K562 (cell line): ENCODE measurements at regions not wholly inside any gene's neighbourhood (a gene's known extent, or its start where the extent isn't known, plus 50 kb on each side); places are given as distances from the start of the nearest gene placed in this dataset.

Source experiments
- ATAC-seq: fragments of 200-7000 bp; cut with Tn5 transposase; 3 replicates; pipeline ENCODE4 v1.9.1; 2020; ENCODE audit warnings: moderate library complexity
- BruUV-seq: library from RNA; stranded (reverse); fragments of 400-500 nt; replicated peaks from 2 replicates; lab custom pipeline; 2021; lab: Mats Ljungman, UMichigan
- CTCF ChIA-PET: fragments of 300-600 bp; formaldehyde crosslinking; extraction: SDS; loops from one replicate; lab custom pipeline; 2021; ENCODE audit warnings: low intra/inter-chr PET ratio; lab: Yijun Ruan, JAX
- POLR2A ChIA-PET: fragments of 300-600, 350-650 bp; sonication (Branson Sonifier 250); formaldehyde crosslinking; extraction: SDS; loops from one replicate; lab custom pipeline; 2021; ENCODE audit warnings: antibody characterized with exemption, inconsistent platforms; lab: Yijun Ruan, JAX
- DNase-seq, 4 experiments: peaks; one replicate each; pipeline versions ENCODE4 v3.0.0 to v3.0.0-alpha.2; 2011 to 2018; ENCODE audit warnings: low spot score in 3 of 4, mixed read lengths in 3 of 4; ENCODE audit errors: extremely low read depth in 1 of 4
- FAIRE-seq: peaks from 2 replicates; lab custom pipeline; 2011; peaks lifted over from hg19 to GRCh38; lab: Jason Lieb, UNC
- H2AFZ ChIP-seq: 2 replicates; pipeline ENCODE4 v1.6.0; 2011; ENCODE audit warnings: low read depth, low read length, control low read depth, inconsistent platforms
- H3K27ac ChIP-seq: fragments of 200-600 bp; 3 replicates; pipeline ENCODE4 v1.8.0; 2011; ENCODE audit warnings: low read depth, mild to moderate bottlenecking, control low read depth, inconsistent platforms, low read length, moderate library complexity, mixed read lengths; ENCODE audit errors: extremely low read depth
- H3K27me3 ChIP-seq, 2 experiments: fragments of 300-600 bp in 1 of 2; 2 replicates in 1 of 2; 3 replicates in 1 of 2; pipeline versions ENCODE4 v1.6.0 to v1.8.0; 2011; ENCODE audit warnings: inconsistent platforms in 2 of 2, low read length in 2 of 2, mild to moderate bottlenecking in 1 of 2, mixed read lengths in 1 of 2, moderate library complexity in 1 of 2; ENCODE audit not compliant: control insufficient read depth in 2 of 2, insufficient read depth in 2 of 2
- H3K36me3 ChIP-seq: fragments of 300-600 bp; 3 replicates; pipeline ENCODE4 v1.8.0; 2011; ENCODE audit warnings: mild to moderate bottlenecking, low read length, inconsistent platforms; ENCODE audit not compliant: control insufficient read depth, insufficient read depth
- H3K4me1 ChIP-seq, 2 experiments: fragments of 200-600 bp in 1 of 2; replicated peaks in 1 of 2; 2 replicates in 1 of 2; 3 replicates in 1 of 2; pipeline versions ENCODE4 v1.5.1 to v1.8.0; 2011; ENCODE audit warnings: inconsistent platforms in 2 of 2, low read length in 2 of 2, mild to moderate bottlenecking in 1 of 2, mixed read lengths in 1 of 2, moderate library complexity in 1 of 2; ENCODE audit not compliant: control insufficient read depth in 2 of 2, insufficient read depth in 2 of 2
- H3K4me2 ChIP-seq: 2 replicates; pipeline ENCODE4 v1.6.1; 2011; ENCODE audit warnings: low read length, control low read depth, inconsistent platforms, mixed read lengths; ENCODE audit not compliant: insufficient read depth
- H3K4me3 ChIP-seq: fragments of 200-600 bp; sonication (generic), shearing (Covaris generic); 2 replicates; pipeline ENCODE4 v1.5.1; 2016; ENCODE audit warnings: control low read depth, inconsistent platforms
- H3K79me2 ChIP-seq: fragments of 200-600 bp; 3 replicates; pipeline ENCODE4 v1.8.0; 2011; ENCODE audit warnings: low read length, inconsistent platforms; ENCODE audit not compliant: control insufficient read depth, insufficient read depth
- H3K9ac ChIP-seq, 2 experiments: 2 replicates each; pipeline versions ENCODE4 v1.6.0 to v1.6.1; 2011; ENCODE audit warnings: low read depth in 2 of 2, low read length in 2 of 2, control low read depth in 1 of 2, inconsistent platforms in 1 of 2, mild to moderate bottlenecking in 1 of 2, mixed read lengths in 1 of 2; ENCODE audit not compliant: insufficient read depth in 1 of 2
- H3K9me1 ChIP-seq: one replicate; pipeline ENCODE4 v1.6.0; 2011; ENCODE audit warnings: inconsistent platforms, mild to moderate bottlenecking, low read length, moderate library complexity; ENCODE audit not compliant: control insufficient read depth, insufficient read depth
- H3K9me3 ChIP-seq: replicated peaks from 2 replicates; pipeline ENCODE4 v1.5.1; 2011; ENCODE audit warnings: low read depth, low read length, inconsistent platforms; ENCODE audit not compliant: control insufficient read depth, insufficient read depth
- H4K20me1 ChIP-seq: replicated peaks from 2 replicates; pipeline ENCODE4 v1.6.1; 2011; ENCODE audit warnings: low read length, inconsistent platforms, mixed read lengths; ENCODE audit not compliant: control insufficient read depth, insufficient read depth
- IFI16 ChIP-seq: fragments of 250-450 bp; sonication (Bioruptor Pico); IDR thresholded peaks from 2 replicates; pipeline ENCODE4 v2.1.2; 2022; ENCODE audit warnings: mild to moderate bottlenecking, inconsistent platforms
- NR2C1 ChIP-seq, 2 experiments: fragments of 450-650 bp; IDR thresholded peaks; 2 replicates each; pipeline ENCODE4 v1.6.1; 2017; ENCODE audit warnings: mild to moderate bottlenecking in 2 of 2, antibody characterized with exemption in 1 of 2, inconsistent platforms in 1 of 2, missing compliant biosample characterization in 1 of 2, missing genetic modification characterization in 1 of 2
- SMAD2 ChIP-seq: fragments of 150-350 bp; IDR thresholded peaks from 2 replicates; pipeline ENCODE4 v1.6.1; 2014; ENCODE audit warnings: low read depth, mild to moderate bottlenecking, low read length
- SP1 ChIP-seq: sonication (generic); formaldehyde crosslinking; IDR thresholded peaks from 2 replicates; pipeline ENCODE4 v1.8.1; 2022; ENCODE audit warnings: mild to moderate bottlenecking, missing genetic modification reagents
- WHSC1 ChIP-seq: IDR thresholded peaks from one replicate; pipeline ENCODE4 v1.6.1; 2012; ENCODE audit warnings: low read length, control low read depth, inconsistent platforms
- ZNF253 ChIP-seq: fragments of 250-450 bp; sonication (Bioruptor Pico); conservative IDR thresholded peaks from 2 replicates; pipeline ENCODE4 v1.6.1; 2021; ENCODE audit warnings: mild to moderate bottlenecking
- ZNF431 ChIP-seq: sonication (generic); formaldehyde crosslinking; IDR thresholded peaks from 2 replicates; pipeline ENCODE4 v1.8.0; 2022; ENCODE audit warnings: mild to moderate bottlenecking, missing genetic modification reagents
- ZNF584 ChIP-seq: fragments of 200-800 bp; sonication (Bioruptor generic); IDR thresholded peaks from 2 replicates; pipeline ENCODE4 v1.6.1; 2016; ENCODE audit warnings: low read depth, mild to moderate bottlenecking, missing genetic modification characterization, missing compliant biosample characterization
- in situ Hi-C: fragments of 300-500 bp; cut with MboI; formaldehyde crosslinking; loops from 4 replicates; pipeline ENCODE4 v1.15.0; 2018; ENCODE audit warnings: inconsistent platforms, mixed read lengths
- intact Hi-C: fragments of 100-400 bp; cut with micrococcal nuclease; formaldehyde crosslinking; loops from 2 replicates; pipeline ENCODE4 v1.14.2; 2022
- TF ChIP-seq, protein P1 (sequence below): sonication (generic); formaldehyde crosslinking; IDR thresholded peaks from 2 replicates; pipeline ENCODE4 v1.8.0; 2022; ENCODE audit warnings: mild to moderate bottlenecking, missing genetic modification reagents
- TF ChIP-seq, protein P2 (sequence below), 3 experiments: IDR thresholded peaks in 2 of 3; conservative IDR thresholded peaks in 1 of 3; 2 replicates each; pipeline ENCODE4 v1.5.1; 2011 to 2012; ENCODE audit warnings: low read length in 3 of 3, mild to moderate bottlenecking in 3 of 3, control low read depth in 2 of 3, improper control_type of control experiment in 1 of 3, inconsistent platforms in 1 of 3, low read depth in 1 of 3, mixed read lengths in 1 of 3, moderate library complexity in 1 of 3; ENCODE audit not compliant: insufficient read depth in 2 of 3
- TF ChIP-seq, protein P3 (sequence below): IDR thresholded peaks from 2 replicates; pipeline ENCODE4 v1.6.1; 2014; ENCODE audit warnings: antibody characterized with exemption
- TF ChIP-seq, protein P4 (sequence below): fragments of 250-450 bp; sonication (Bioruptor Pico); IDR thresholded peaks from 2 replicates; pipeline ENCODE4 v1.5.0; 2021; ENCODE audit warnings: mild to moderate bottlenecking, borderline replicate concordance

DNA sequence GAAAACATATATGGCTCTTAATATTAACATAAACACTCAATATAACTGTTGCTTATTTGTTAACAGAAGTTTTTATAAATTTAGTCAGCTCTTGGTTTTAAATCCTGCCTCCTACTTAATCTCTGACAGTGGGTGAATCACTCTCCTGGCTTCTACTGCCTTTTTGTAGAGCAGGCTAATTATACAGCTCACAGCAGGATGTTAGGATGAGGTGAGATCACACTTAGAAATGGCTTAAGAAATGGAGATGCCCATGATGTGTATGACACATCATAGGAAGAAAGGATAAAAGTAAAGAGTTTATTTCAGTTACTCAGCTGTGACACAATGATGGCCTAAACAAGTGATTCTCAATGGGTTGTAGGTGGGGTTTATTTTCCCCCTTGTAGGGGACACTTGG, 345.6 kb downstream of the SPRY2 start:
- Histone ChIP-seq H3K9me1 (no peaks in the 10 kb centered on the region), H3K9ac (no peak overlapping the region), H3K9me3 (no peaks in the 10 kb centered on the region), H4K20me1 (no peaks in the 10 kb centered on the region), H3K4me3 (no peak overlapping the region), H3K4me1 (no peaks in the 10 kb centered on the region), H3K79me2 (no peaks in the 10 kb centered on the region)
- no TSS peak for BruUV-seq
- POLR2A ChIA-PET: no interaction called here
- FAIRE-seq: no peak
- TF ChIP-seq, protein P1, sequence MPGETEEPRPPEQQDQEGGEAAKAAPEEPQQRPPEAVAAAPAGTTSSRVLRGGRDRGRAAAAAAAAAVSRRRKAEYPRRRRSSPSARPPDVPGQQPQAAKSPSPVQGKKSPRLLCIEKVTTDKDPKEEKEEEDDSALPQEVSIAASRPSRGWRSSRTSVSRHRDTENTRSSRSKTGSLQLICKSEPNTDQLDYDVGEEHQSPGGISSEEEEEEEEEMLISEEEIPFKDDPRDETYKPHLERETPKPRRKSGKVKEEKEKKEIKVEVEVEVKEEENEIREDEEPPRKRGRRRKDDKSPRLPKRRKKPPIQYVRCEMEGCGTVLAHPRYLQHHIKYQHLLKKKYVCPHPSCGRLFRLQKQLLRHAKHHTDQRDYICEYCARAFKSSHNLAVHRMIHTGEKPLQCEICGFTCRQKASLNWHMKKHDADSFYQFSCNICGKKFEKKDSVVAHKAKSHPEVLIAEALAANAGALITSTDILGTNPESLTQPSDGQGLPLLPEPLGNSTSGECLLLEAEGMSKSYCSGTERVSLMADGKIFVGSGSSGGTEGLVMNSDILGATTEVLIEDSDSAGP (CRISPR knock-in tag): no peak
- no peak for TF ChIP-seq ZNF584 (CRISPR knock-in tag)
- TF ChIP-seq, protein P2, sequence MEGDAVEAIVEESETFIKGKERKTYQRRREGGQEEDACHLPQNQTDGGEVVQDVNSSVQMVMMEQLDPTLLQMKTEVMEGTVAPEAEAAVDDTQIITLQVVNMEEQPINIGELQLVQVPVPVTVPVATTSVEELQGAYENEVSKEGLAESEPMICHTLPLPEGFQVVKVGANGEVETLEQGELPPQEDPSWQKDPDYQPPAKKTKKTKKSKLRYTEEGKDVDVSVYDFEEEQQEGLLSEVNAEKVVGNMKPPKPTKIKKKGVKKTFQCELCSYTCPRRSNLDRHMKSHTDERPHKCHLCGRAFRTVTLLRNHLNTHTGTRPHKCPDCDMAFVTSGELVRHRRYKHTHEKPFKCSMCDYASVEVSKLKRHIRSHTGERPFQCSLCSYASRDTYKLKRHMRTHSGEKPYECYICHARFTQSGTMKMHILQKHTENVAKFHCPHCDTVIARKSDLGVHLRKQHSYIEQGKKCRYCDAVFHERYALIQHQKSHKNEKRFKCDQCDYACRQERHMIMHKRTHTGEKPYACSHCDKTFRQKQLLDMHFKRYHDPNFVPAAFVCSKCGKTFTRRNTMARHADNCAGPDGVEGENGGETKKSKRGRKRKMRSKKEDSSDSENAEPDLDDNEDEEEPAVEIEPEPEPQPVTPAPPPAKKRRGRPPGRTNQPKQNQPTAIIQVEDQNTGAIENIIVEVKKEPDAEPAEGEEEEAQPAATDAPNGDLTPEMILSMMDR (IDR thresholded peaks at IDR 0.05 in 2 of 3, conservative IDR thresholded peaks at IDR 0.05 in 1 of 3; ENCODE audit: insufficient read depth in 2 of 3, low read depth in 1 of 3, low read length in 3 of 3): no peak
- TF ChIP-seq, protein P3, sequence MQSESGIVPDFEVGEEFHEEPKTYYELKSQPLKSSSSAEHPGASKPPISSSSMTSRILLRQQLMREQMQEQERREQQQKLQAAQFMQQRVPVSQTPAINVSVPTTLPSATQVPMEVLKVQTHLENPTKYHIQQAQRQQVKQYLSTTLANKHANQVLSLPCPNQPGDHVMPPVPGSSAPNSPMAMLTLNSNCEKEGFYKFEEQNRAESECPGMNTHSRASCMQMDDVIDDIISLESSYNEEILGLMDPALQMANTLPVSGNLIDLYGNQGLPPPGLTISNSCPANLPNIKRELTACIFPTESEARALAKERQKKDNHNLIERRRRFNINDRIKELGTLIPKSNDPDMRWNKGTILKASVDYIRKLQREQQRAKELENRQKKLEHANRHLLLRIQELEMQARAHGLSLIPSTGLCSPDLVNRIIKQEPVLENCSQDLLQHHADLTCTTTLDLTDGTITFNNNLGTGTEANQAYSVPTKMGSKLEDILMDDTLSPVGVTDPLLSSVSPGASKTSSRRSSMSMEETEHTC: no peak
- TF ChIP-seq NR2C1 (IDR thresholded peaks at IDR 0.05): no peak
- TF ChIP-seq NR2C1 (tag; IDR thresholded peaks at IDR 0.05): no peak
- TF ChIP-seq ZNF253 (CRISPR knock-in tag): no peak
- TF ChIP-seq WHSC1: no peak
- TF ChIP-seq, protein P4, sequence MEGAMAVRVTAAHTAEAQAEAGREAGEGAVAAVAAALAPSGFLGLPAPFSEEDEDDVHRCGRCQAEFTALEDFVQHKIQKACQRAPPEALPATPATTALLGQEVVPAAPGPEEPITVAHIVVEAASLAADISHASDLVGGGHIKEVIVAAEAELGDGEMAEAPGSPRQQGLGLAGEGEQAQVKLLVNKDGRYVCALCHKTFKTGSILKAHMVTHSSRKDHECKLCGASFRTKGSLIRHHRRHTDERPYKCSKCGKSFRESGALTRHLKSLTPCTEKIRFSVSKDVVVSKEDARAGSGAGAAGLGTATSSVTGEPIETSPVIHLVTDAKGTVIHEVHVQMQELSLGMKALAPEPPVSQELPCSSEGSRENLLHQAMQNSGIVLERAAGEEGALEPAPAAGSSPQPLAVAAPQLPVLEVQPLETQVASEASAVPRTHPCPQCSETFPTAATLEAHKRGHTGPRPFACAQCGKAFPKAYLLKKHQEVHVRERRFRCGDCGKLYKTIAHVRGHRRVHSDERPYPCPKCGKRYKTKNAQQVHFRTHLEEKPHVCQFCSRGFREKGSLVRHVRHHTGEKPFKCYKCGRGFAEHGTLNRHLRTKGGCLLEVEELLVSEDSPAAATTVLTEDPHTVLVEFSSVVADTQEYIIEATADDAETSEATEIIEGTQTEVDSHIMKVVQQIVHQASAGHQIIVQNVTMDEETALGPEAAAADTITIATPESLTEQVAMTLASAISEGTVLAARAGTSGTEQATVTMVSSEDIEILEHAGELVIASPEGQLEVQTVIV: no peak
- TF ChIP-seq ZNF431 (CRISPR knock-in tag): no peak
- TF ChIP-seq SP1 (CRISPR knock-in tag): no peak
- no peak for TF ChIP-seq IFI16
- TF ChIP-seq SMAD2: no peak
- TF ChIP-seq, all 486 proteins: peak for 0
- Histone ChIP-seq H3K36me3 (no peaks in the 10 kb centered on the region), H2AFZ (no peak overlapping the region), H3K27ac (no peak overlapping the region), H3K27me3 (no peaks in the 10 kb centered on the region), H3K4me2 (no peak overlapping the region)
- DNase-seq (no peak), ATAC-seq (no peak)
- intact Hi-C loops: no loop called here
- CTCF ChIA-PET: no interaction called here
- in situ Hi-C loops: no loop called here
